Endodermal cell (in vitro differentiated cells): ENCODE measurements at regions not wholly inside any gene's neighbourhood (a gene's known extent, or its start where the extent isn't known, plus 50 kb on each side); places are given as distances from the start of the nearest gene placed in this dataset.
A peak's percentile ranks its signal among the peaks of the same experiment; 100 is the strongest.

Experiments
- DNase-seq: peaks from one replicate; pipeline ENCODE4 v3.0.0-alpha.2; 2017
- H3K27ac ChIP-seq: 2 replicates; pipeline ENCODE4 v1.5.1; 2013; ENCODE audit warnings: mild to moderate bottlenecking, low read depth, low read length, moderate library complexity
- H3K27me3 ChIP-seq: 2 replicates; pipeline ENCODE4 v1.6.1; 2013; ENCODE audit warnings: mild to moderate bottlenecking, low read length, moderate library complexity; ENCODE audit not compliant: insufficient read depth, control insufficient read depth, poor library complexity, severe bottlenecking
- H3K36me3 ChIP-seq: 2 replicates; pipeline ENCODE4 v1.7.0; 2013; ENCODE audit warnings: mild to moderate bottlenecking, low read length, moderate library complexity; ENCODE audit not compliant: control insufficient read depth, insufficient read depth
- H3K4me1 ChIP-seq: one replicate; pipeline ENCODE4 v1.7.0; 2013; ENCODE audit warnings: low read length; ENCODE audit not compliant: control insufficient read depth, insufficient read depth
- H3K4me3 ChIP-seq: 2 replicates; pipeline ENCODE4 v1.5.1; 2013; ENCODE audit warnings: mild to moderate bottlenecking, low read length, moderate library complexity
- H3K9ac ChIP-seq: 2 replicates; pipeline ENCODE4 v1.6.1; 2013; ENCODE audit warnings: mild to moderate bottlenecking, low read length, moderate library complexity; ENCODE audit not compliant: poor library complexity, severe bottlenecking; ENCODE audit errors: extremely low read depth
- H3K9me3 ChIP-seq: 2 replicates; pipeline ENCODE4 v1.6.1; 2013; ENCODE audit warnings: mild to moderate bottlenecking, low read length, moderate library complexity; ENCODE audit not compliant: control insufficient read depth
- H3K27ac Mint-ChIP-seq: 2 replicates; pipeline ENCODE4 v1.8.0; 2020; ENCODE audit warnings: mixed read lengths
- H3K27me3 Mint-ChIP-seq: 2 replicates; pipeline ENCODE4 v1.8.0; 2021; ENCODE audit warnings: mild to moderate bottlenecking, mixed read lengths; ENCODE audit not compliant: insufficient read depth
- H3K36me3 Mint-ChIP-seq: 2 replicates; pipeline ENCODE4 v1.8.0; 2020; ENCODE audit warnings: low read depth, mixed read lengths
- H3K4me1 Mint-ChIP-seq: 2 replicates; pipeline ENCODE4 v1.8.0; 2020; ENCODE audit warnings: mixed read lengths
- H3K4me3 Mint-ChIP-seq: 2 replicates; pipeline ENCODE4 v1.8.0; 2020; ENCODE audit warnings: mild to moderate bottlenecking, moderate library complexity, mixed read lengths
- H3K9me3 Mint-ChIP-seq: 2 replicates; pipeline ENCODE4 v1.8.0; 2020; ENCODE audit warnings: mild to moderate bottlenecking, mixed read lengths
- CTCF ChIP-seq: fragments of 200-600 bp; sonication (generic); conservative IDR thresholded peaks from 2 replicates; pipeline ENCODE4 v1.5.0; 2021; ENCODE audit warnings: antibody characterized with exemption, mild to moderate bottlenecking
- WGBS, 2 experiments: methylation state at CpG; one replicate each; pipeline versions ENCODE4 v1.1.5 to v1.1.7; 2013; ENCODE audit warnings: missing lambda C conversion rate in 2 of 2, mixed read lengths in 1 of 2; ENCODE audit not compliant: insufficient coverage in 1 of 2, insufficient read length in 1 of 2; 5-methylcytosine and 5-hydroxymethylcytosine counted together

- Mint-ChIP-seq H3K27me3 (peaks cover 8% of the 10 kb centered on the region), H3K36me3 (no peaks in the 10 kb centered on the region), H3K27ac (no peak overlapping the region), H3K4me1 (peaks cover 36% of the 10 kb centered on the region), H3K9me3 (no peaks in the 10 kb centered on the region), H3K4me3 (no peak overlapping the region)
- H3K4me3 ChIP-seq, result no peak overlapping the region
- DNase-seq, result no peak
- H3K27ac ChIP-seq, result no peak overlapping the region
- no peak for TF ChIP-seq CTCF
- H3K36me3 ChIP-seq, result no peaks in the 10 kb centered on the region
- no peaks in the 10 kb centered on the region for H3K27me3 ChIP-seq
- peaks cover 13% of the 10 kb centered on the region for H3K4me1 ChIP-seq
- H3K9me3 ChIP-seq, result no peaks in the 10 kb centered on the region
- H3K9ac ChIP-seq, result no peak overlapping the region
- WGBS, 2 experiments, result 83 to 87% methylated on average over 4 to 7 of the region's 7 CpGs
Observed at GRCh38 chr1:115192200-115192767, 103.0 kb upstream of the TSPAN2 start.

- no peak overlapping the region for H3K9ac ChIP-seq
Observed at GRCh38 chr1:115191691-115192090, 102.4 kb upstream of the TSPAN2 start.

GRCh38 chr1:115190540-115191170 lies 101.4 kb upstream of the TSPAN2 start:
- H3K4me1 Mint-ChIP-seq, result peaks cover 34% of the 10 kb centered on the region
- Histone ChIP-seq H3K27ac (no peak overlapping the region), H3K4me1 (peaks cover 13% of the 10 kb centered on the region), H3K36me3 (no peaks in the 10 kb centered on the region), H3K4me3 (no peak overlapping the region), H3K9me3 (no peaks in the 10 kb centered on the region), H3K9ac (no peak overlapping the region), H3K27me3 (no peaks in the 10 kb centered on the region)
- no peak overlapping the region for H3K27ac Mint-ChIP-seq
- H3K4me3 Mint-ChIP-seq, result no peak overlapping the region
- H3K27me3 Mint-ChIP-seq, result peaks cover 8% of the 10 kb centered on the region
- TF ChIP-seq CTCF, result peak; percentile 26
- no peak for DNase-seq
- no peaks in the 10 kb centered on the region for H3K36me3 Mint-ChIP-seq
- H3K9me3 Mint-ChIP-seq, result no peaks in the 10 kb centered on the region
- 87 to 90% methylated on average over 1 to 3 of the region's 3 CpGs for WGBS, 2 experiments

More at GRCh38 chr1:115191691-115192090, 102.4 kb upstream of the TSPAN2 start:
- H3K36me3 ChIP-seq, result no peaks in the 10 kb centered on the region
- 99 to 100% methylated on average over 1 to 3 of the region's 3 CpGs for WGBS, 2 experiments
- no peaks in the 10 kb centered on the region for H3K9me3 ChIP-seq
- Mint-ChIP-seq H3K27ac (no peak overlapping the region), H3K4me3 (no peak overlapping the region), H3K9me3 (no peaks in the 10 kb centered on the region), H3K27me3 (peaks cover 8% of the 10 kb centered on the region), H3K36me3 (no peaks in the 10 kb centered on the region), H3K4me1 (peaks cover 34% of the 10 kb centered on the region)
- H3K27me3 ChIP-seq, result no peaks in the 10 kb centered on the region
- peaks cover 13% of the 10 kb centered on the region for H3K4me1 ChIP-seq
- no peak for DNase-seq
- H3K4me3 ChIP-seq, result no peak overlapping the region
- TF ChIP-seq CTCF, result no peak
- no peak overlapping the region for H3K27ac ChIP-seq
